Mucosa of stomach (tissue), 1 donor: ENCODE measurements at regions not wholly inside any gene's neighbourhood (a gene's known extent, or its start where the extent isn't known, plus 50 kb on each side); places are given as distances from the start of the nearest gene placed in this dataset.

ENCODE experiments used
- H3K27me3 ChIP-seq: one replicate; pipeline ENCODE4 v1.7.0; 2013; ENCODE audit warnings: mild to moderate bottlenecking, low read length; ENCODE audit not compliant: control insufficient read depth, insufficient read depth
- H3K36me3 ChIP-seq: one replicate; pipeline ENCODE4 v1.7.0; 2013; ENCODE audit warnings: low read length; ENCODE audit not compliant: control insufficient read depth, insufficient read depth
- H3K4me1 ChIP-seq: one replicate; pipeline ENCODE4 v1.7.0; 2013; ENCODE audit warnings: mild to moderate bottlenecking, low read length; ENCODE audit not compliant: control insufficient read depth, insufficient read depth
- H3K4me3 ChIP-seq: one replicate; pipeline ENCODE4 v1.7.0; 2013; ENCODE audit warnings: low read length
- H3K9ac ChIP-seq: one replicate; pipeline ENCODE4 v1.7.0; 2013; ENCODE audit warnings: mild to moderate bottlenecking, low read length, moderate library complexity
- H3K9me3 ChIP-seq: one replicate; pipeline ENCODE4 v1.7.0; 2013; ENCODE audit warnings: mild to moderate bottlenecking, low read length, moderate library complexity; ENCODE audit not compliant: control insufficient read depth
- donor health status: Pancreatic carcinoma.

GRCh38 chr12:127722611-127723010 is 544.4 kb upstream of the TMEM132C start:
- H3K36me3 ChIP-seq: no peaks in the 10 kb centered on the region
- H3K4me1 ChIP-seq: no peaks in the 10 kb centered on the region
- no peak overlapping the region for H3K9ac ChIP-seq
- no peaks in the 10 kb centered on the region for H3K9me3 ChIP-seq
- no peaks in the 10 kb centered on the region for H3K27me3 ChIP-seq
- no peak overlapping the region for H3K4me3 ChIP-seq

GRCh38 chr12:127723251-127723650 is 543.7 kb upstream of the TMEM132C start:
- no peak overlapping the region for H3K4me3 ChIP-seq
- H3K36me3 ChIP-seq: no peaks in the 10 kb centered on the region
- H3K4me1 ChIP-seq: no peaks in the 10 kb centered on the region
- H3K27me3 ChIP-seq: no peaks in the 10 kb centered on the region
- H3K9ac ChIP-seq: no peak overlapping the region
- no peaks in the 10 kb centered on the region for H3K9me3 ChIP-seq

- Histone ChIP-seq H3K36me3 (no peaks in the 10 kb centered on the region), H3K4me3 (no peak overlapping the region), H3K4me1 (no peaks in the 10 kb centered on the region), H3K27me3 (no peaks in the 10 kb centered on the region), H3K9me3 (no peaks in the 10 kb centered on the region), H3K9ac (no peak overlapping the region)
Measured at GRCh38 chr12:127726671-127727315, 540.2 kb upstream of the TMEM132C start.

- H3K36me3 ChIP-seq: no peaks in the 10 kb centered on the region
- H3K9me3 ChIP-seq: no peaks in the 10 kb centered on the region
- no peak overlapping the region for H3K4me3 ChIP-seq
- no peaks in the 10 kb centered on the region for H3K27me3 ChIP-seq
- H3K9ac ChIP-seq: no peak overlapping the region
- H3K4me1 ChIP-seq: no peaks in the 10 kb centered on the region
Measured at GRCh38 chr12:127728285-127728684, 538.7 kb upstream of the TMEM132C start.

GRCh38 chr12:127728729-127729128 is 538.2 kb upstream of the TMEM132C start:
- Histone ChIP-seq H3K9ac (no peak overlapping the region), H3K27me3 (no peaks in the 10 kb centered on the region), H3K4me1 (no peaks in the 10 kb centered on the region), H3K9me3 (no peaks in the 10 kb centered on the region), H3K4me3 (no peak overlapping the region), H3K36me3 (no peaks in the 10 kb centered on the region)

- no peaks in the 10 kb centered on the region for H3K9me3 ChIP-seq
- no peak overlapping the region for H3K4me3 ChIP-seq
- no peaks in the 10 kb centered on the region for H3K4me1 ChIP-seq
- no peaks in the 10 kb centered on the region for H3K36me3 ChIP-seq
- no peak overlapping the region for H3K9ac ChIP-seq
- no peaks in the 10 kb centered on the region for H3K27me3 ChIP-seq
Measured at GRCh38 chr12:127729381-127729780, 537.6 kb upstream of the TMEM132C start.

GRCh38 chr12:127731657-127732056 is 535.3 kb upstream of the TMEM132C start:
- Histone ChIP-seq H3K4me3 (no peak overlapping the region), H3K4me1 (no peaks in the 10 kb centered on the region), H3K36me3 (no peaks in the 10 kb centered on the region), H3K9ac (no peak overlapping the region), H3K27me3 (no peaks in the 10 kb centered on the region), H3K9me3 (no peaks in the 10 kb centered on the region)

GRCh38 chr12:127742231-127742630 is 524.7 kb upstream of the TMEM132C start:
- no peaks in the 10 kb centered on the region for H3K4me1 ChIP-seq
- H3K36me3 ChIP-seq: no peaks in the 10 kb centered on the region
- H3K27me3 ChIP-seq: no peaks in the 10 kb centered on the region
- no peak overlapping the region for H3K4me3 ChIP-seq
- no peak overlapping the region for H3K9ac ChIP-seq
- H3K9me3 ChIP-seq: no peaks in the 10 kb centered on the region

- Histone ChIP-seq H3K9me3 (no peaks in the 10 kb centered on the region), H3K4me1 (no peaks in the 10 kb centered on the region), H3K27me3 (no peaks in the 10 kb centered on the region), H3K4me3 (no peak overlapping the region), H3K36me3 (no peaks in the 10 kb centered on the region), H3K9ac (no peak overlapping the region)
Measured at GRCh38 chr12:127745469-127746212, 521.3 kb upstream of the TMEM132C start.

- H3K36me3 ChIP-seq: no peaks in the 10 kb centered on the region
- no peaks in the 10 kb centered on the region for H3K4me1 ChIP-seq
- no peak overlapping the region for H3K9ac ChIP-seq
- H3K4me3 ChIP-seq: no peak overlapping the region
- H3K9me3 ChIP-seq: no peaks in the 10 kb centered on the region
- no peaks in the 10 kb centered on the region for H3K27me3 ChIP-seq
Measured at GRCh38 chr12:127749416-127749815, 517.6 kb upstream of the TMEM132C start.

GRCh38 chr12:127750076-127750840 is 516.7 kb upstream of the TMEM132C start:
- Histone ChIP-seq H3K9me3 (no peaks in the 10 kb centered on the region), H3K27me3 (no peaks in the 10 kb centered on the region), H3K4me3 (no peak overlapping the region), H3K4me1 (no peaks in the 10 kb centered on the region), H3K9ac (no peak overlapping the region), H3K36me3 (no peaks in the 10 kb centered on the region)

- no peaks in the 10 kb centered on the region for H3K36me3 ChIP-seq
- no peak overlapping the region for H3K9ac ChIP-seq
- no peaks in the 10 kb centered on the region for H3K9me3 ChIP-seq
- H3K4me3 ChIP-seq: no peak overlapping the region
- no peaks in the 10 kb centered on the region for H3K4me1 ChIP-seq
- H3K27me3 ChIP-seq: no peaks in the 10 kb centered on the region
Measured at GRCh38 chr12:127752802-127753201, 514.2 kb upstream of the TMEM132C start.
